ENCODE measurements at regions not wholly inside any gene's neighbourhood (a gene's known extent, or its start where the extent isn't known, plus 50 kb on each side); places are given as distances from the start of the nearest gene placed in this dataset.

DNA sequence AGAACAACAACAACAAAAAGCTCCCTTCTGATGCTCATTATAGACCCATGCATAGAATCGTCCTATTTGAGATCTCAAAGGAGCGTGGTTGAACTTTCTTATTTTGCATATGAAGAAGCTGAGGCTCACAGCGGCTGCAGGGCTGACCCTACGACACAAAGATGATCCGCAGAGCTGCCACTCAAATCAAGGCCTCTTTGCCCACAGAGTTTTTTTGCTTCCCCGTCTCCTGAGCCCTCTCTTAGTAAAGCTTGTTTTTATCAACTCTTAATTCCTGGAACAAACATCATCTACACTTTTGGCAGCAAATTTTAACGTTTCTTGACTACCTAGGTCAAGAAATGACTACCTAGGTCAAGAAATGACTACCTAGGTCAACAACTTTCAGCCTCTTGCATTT, 73.7 kb downstream of the C16orf95 start:
- TF ChIP-seq, protein P1, sequence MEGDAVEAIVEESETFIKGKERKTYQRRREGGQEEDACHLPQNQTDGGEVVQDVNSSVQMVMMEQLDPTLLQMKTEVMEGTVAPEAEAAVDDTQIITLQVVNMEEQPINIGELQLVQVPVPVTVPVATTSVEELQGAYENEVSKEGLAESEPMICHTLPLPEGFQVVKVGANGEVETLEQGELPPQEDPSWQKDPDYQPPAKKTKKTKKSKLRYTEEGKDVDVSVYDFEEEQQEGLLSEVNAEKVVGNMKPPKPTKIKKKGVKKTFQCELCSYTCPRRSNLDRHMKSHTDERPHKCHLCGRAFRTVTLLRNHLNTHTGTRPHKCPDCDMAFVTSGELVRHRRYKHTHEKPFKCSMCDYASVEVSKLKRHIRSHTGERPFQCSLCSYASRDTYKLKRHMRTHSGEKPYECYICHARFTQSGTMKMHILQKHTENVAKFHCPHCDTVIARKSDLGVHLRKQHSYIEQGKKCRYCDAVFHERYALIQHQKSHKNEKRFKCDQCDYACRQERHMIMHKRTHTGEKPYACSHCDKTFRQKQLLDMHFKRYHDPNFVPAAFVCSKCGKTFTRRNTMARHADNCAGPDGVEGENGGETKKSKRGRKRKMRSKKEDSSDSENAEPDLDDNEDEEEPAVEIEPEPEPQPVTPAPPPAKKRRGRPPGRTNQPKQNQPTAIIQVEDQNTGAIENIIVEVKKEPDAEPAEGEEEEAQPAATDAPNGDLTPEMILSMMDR (conservative IDR thresholded peaks at IDR 0.05; ENCODE audit: low read depth, low read length): no peak
- no peak for TF ChIP-seq EZH2 (IDR thresholded peaks at IDR 0.05; ENCODE audit: borderline replicate concordance, low read depth, low read length, poor library complexity, severe bottlenecking)
